Natural killer cell (primary cell): ENCODE measurements at regions not wholly inside any gene's neighbourhood (a gene's known extent, or its start where the extent isn't known, plus 50 kb on each side); places are given as distances from the start of the nearest gene placed in this dataset.
"Not testable (repeated sequence)": the region's sequence is repeated elsewhere in the genome, so short reads cannot be mapped to it uniquely, and the experiment has no call there.

Experiments used
- ATAC-seq, 3 donors: fragments of 150-1000 bp in 2 of 3; fragments of 200-7000 bp in 1 of 3; cut with Tn5 transposase; 1 replicate in 1 of 3; 2 replicates in 2 of 3; pipeline ENCODE4 v1.10.0; 2021; ENCODE audit warnings: mild to moderate bottlenecking in 2 of 3, moderate library complexity in 2 of 3
- DNase-seq, 2 donors: peaks; one replicate each; pipeline versions ENCODE4 v3.0.0 to v3.0.0-alpha.2; 2013 to 2021; ENCODE audit warnings: mixed read lengths in 1 of 2
- H3K27ac ChIP-seq: one replicate; pipeline ENCODE4 v1.5.1; 2013; ENCODE audit warnings: mild to moderate bottlenecking, low read length
- H3K27me3 ChIP-seq: one replicate; pipeline ENCODE4 v1.6.1; 2013; ENCODE audit warnings: low read length; ENCODE audit not compliant: control insufficient read depth, insufficient read depth
- H3K36me3 ChIP-seq: one replicate; pipeline ENCODE4 v1.6.1; 2013; ENCODE audit warnings: low read length; ENCODE audit not compliant: control insufficient read depth, insufficient read depth
- H3K4me1 ChIP-seq: one replicate; pipeline ENCODE4 v1.6.1; 2013; ENCODE audit warnings: low read length; ENCODE audit not compliant: control insufficient read depth, insufficient read depth
- H3K4me3 ChIP-seq: one replicate; pipeline ENCODE4 v1.5.1; 2013; ENCODE audit warnings: low read length
- H3K9me3 ChIP-seq: one replicate; pipeline ENCODE4 v1.6.1; 2013; ENCODE audit warnings: low read length; ENCODE audit not compliant: control insufficient read depth, insufficient read depth
- H3K27ac Mint-ChIP-seq, 2 donors: one replicate each; pipeline ENCODE4 v1.8.0; 2022; ENCODE audit warnings: mild to moderate bottlenecking in 2 of 2, mixed read lengths in 2 of 2, moderate library complexity in 1 of 2
- H3K27me3 Mint-ChIP-seq, 2 donors: one replicate each; pipeline ENCODE4 v1.8.0; 2022; ENCODE audit warnings: low read depth in 2 of 2, mixed read lengths in 2 of 2
- H3K36me3 Mint-ChIP-seq: one replicate; pipeline ENCODE4 v1.8.0; 2022; ENCODE audit warnings: mixed read lengths
- H3K4me1 Mint-ChIP-seq, 2 donors: one replicate each; pipeline ENCODE4 v1.8.0; 2022; ENCODE audit warnings: mixed read lengths in 2 of 2
- H3K4me3 Mint-ChIP-seq: one replicate; pipeline ENCODE4 v1.8.0; 2022; ENCODE audit warnings: mild to moderate bottlenecking, moderate library complexity, mixed read lengths
- H3K9me3 Mint-ChIP-seq, 2 donors: one replicate each; pipeline ENCODE4 v1.8.0; 2022; ENCODE audit warnings: mixed read lengths in 2 of 2
- WGBS: methylation state at CpG from one replicate; pipeline ENCODE4 v1.1.7; 2013; ENCODE audit warnings: missing lambda C conversion rate; ENCODE audit not compliant: insufficient coverage; 5-methylcytosine and 5-hydroxymethylcytosine counted together
- intact Hi-C: fragments of 100-400 bp; cut with micrococcal nuclease; formaldehyde crosslinking; loops from one replicate; pipeline ENCODE4 v1.14.2; 2022
- TF ChIP-seq, protein P1 (sequence below): fragments of 200-600 bp; IDR thresholded peaks from one replicate; pipeline ENCODE4 v1.8.0; 2022; ENCODE audit warnings: antibody characterized with exemption

DNA sequence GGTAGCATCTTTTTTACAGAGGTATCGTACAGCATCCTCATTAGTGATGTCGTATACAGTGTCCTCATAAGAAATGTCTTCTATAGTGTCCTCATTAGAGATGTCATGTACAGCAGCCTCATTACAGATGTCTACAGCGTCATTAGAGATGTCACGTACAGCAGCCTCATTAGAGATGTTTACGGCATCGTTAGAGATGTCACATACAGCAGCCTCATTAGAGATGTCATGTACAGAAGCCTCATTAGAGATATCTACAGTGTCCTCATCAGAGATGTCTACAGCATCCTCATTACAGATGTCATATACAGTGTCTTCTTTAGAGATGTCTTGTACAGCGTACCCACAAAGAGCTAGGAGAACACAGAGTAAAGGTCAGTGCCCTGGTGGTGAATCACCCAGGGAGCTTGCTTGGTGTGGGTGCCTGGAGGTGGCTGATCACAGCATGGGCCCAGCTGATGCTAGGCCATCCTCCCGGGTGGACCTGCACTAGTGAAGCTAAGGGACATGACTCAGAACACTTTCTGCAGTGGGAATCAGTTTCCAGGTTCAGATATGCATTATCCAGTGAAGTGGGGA lies 109.2 kb downstream of the IGLL1 start:
- H3K4me3 Mint-ChIP-seq: no peak overlapping the region
- WGBS: 93% methylated on average over 8 of the region's 8 CpGs
- H3K9me3 ChIP-seq: no peaks in the 10 kb centered on the region
- H3K27ac Mint-ChIP-seq: no peak overlapping the region
- no peaks in the 10 kb centered on the region for H3K27me3 ChIP-seq
- no peak overlapping the region for H3K27ac ChIP-seq
- intact Hi-C loops: no loop called here
- DNase-seq: no peak
- H3K4me1 Mint-ChIP-seq: no peaks in the 10 kb centered on the region
- TF ChIP-seq, protein P1, sequence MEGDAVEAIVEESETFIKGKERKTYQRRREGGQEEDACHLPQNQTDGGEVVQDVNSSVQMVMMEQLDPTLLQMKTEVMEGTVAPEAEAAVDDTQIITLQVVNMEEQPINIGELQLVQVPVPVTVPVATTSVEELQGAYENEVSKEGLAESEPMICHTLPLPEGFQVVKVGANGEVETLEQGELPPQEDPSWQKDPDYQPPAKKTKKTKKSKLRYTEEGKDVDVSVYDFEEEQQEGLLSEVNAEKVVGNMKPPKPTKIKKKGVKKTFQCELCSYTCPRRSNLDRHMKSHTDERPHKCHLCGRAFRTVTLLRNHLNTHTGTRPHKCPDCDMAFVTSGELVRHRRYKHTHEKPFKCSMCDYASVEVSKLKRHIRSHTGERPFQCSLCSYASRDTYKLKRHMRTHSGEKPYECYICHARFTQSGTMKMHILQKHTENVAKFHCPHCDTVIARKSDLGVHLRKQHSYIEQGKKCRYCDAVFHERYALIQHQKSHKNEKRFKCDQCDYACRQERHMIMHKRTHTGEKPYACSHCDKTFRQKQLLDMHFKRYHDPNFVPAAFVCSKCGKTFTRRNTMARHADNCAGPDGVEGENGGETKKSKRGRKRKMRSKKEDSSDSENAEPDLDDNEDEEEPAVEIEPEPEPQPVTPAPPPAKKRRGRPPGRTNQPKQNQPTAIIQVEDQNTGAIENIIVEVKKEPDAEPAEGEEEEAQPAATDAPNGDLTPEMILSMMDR: no peak
- H3K36me3 Mint-ChIP-seq: no peaks in the 10 kb centered on the region
- H3K27me3 Mint-ChIP-seq: peaks cover 0 to 7% of the 10 kb centered on the region in 2 donors
- H3K4me1 ChIP-seq: no peaks in the 10 kb centered on the region
- no peak overlapping the region for H3K4me3 ChIP-seq
- H3K9me3 Mint-ChIP-seq: no peaks in the 10 kb centered on the region
- ATAC-seq: no peak
- no peaks in the 10 kb centered on the region for H3K36me3 ChIP-seq

DNA sequence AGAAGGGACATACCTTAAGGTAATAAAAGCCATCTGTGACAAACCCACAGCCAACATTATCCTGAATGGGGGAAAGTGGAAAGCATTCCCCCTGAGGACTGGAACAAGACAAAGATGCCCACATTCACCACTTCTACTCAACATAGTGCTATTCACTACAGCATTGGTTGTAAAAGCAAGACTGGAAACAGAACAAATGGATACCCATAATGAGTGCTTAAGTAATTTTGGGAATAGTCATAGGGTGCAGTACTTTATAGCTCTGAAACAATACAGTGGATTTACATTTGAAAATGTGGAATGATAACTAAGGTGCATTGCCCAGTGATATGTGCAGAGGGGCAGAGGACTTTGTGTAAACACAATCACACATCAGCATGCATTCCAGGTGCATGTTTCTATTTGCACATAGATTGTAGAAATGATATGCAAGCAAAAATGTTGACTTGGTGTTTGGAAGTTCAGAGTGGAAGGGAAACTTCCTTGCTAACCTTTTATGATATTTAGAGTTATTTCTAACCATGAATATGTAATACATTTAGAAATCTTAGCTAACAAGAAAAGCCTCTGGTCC lies 112.3 kb downstream of the IGLL1 start:
- TF ChIP-seq, protein P1: no peak
- Histone ChIP-seq H3K4me3 (no peak overlapping the region), H3K4me1 (no peaks in the 10 kb centered on the region), H3K27ac (no peak overlapping the region), H3K36me3 (no peaks in the 10 kb centered on the region), H3K9me3 (no peaks in the 10 kb centered on the region), H3K27me3 (no peaks in the 10 kb centered on the region)
- no peak overlapping the region for H3K27ac Mint-ChIP-seq
- no peaks in the 10 kb centered on the region for H3K36me3 Mint-ChIP-seq
- no peaks in the 10 kb centered on the region for H3K4me1 Mint-ChIP-seq
- DNase-seq: no peak
- intact Hi-C loops: no loop called here
- no peak for ATAC-seq
- H3K9me3 Mint-ChIP-seq: no peaks in the 10 kb centered on the region
- H3K27me3 Mint-ChIP-seq: peaks cover 4 to 26% of the 10 kb centered on the region in 2 donors
- H3K4me3 Mint-ChIP-seq: no peak overlapping the region

DNA sequence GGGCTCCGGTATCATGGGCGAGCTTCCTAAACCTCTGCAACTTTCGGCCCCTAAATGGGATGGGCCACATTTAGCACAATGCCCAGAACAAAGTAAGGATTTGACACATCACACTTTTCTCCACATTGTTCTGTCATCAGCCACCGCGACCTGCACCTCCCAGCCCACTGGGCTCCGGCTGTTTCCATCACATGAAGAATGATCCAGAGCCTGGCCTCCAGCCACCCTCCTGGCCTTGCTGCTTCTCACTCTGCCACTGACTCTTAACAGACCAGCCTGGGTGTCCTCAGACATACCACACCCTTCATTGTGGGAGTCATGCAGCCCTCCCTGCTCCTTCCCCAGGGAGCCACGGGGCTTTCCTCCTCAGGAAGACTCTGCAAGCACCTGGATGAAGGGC lies 113.7 kb downstream of the IGLL1 start:
- Histone ChIP-seq H3K9me3 (no peaks in the 10 kb centered on the region), H3K27ac (no peak overlapping the region), H3K36me3 (no peaks in the 10 kb centered on the region), H3K4me3 (no peak overlapping the region), H3K27me3 (no peaks in the 10 kb centered on the region), H3K4me1 (no peaks in the 10 kb centered on the region)
- no peaks in the 10 kb centered on the region for H3K9me3 Mint-ChIP-seq
- 92% methylated on average over 7 of the region's 7 CpGs for WGBS
- no peaks in the 10 kb centered on the region for H3K4me1 Mint-ChIP-seq
- intact Hi-C loops: no loop called here
- DNase-seq (no peak), ATAC-seq (no peak)
- TF ChIP-seq, protein P1: no peak
- no peak overlapping the region for H3K4me3 Mint-ChIP-seq
- peaks cover 4 to 40% of the 10 kb centered on the region in 2 donors for H3K27me3 Mint-ChIP-seq
- H3K36me3 Mint-ChIP-seq: no peaks in the 10 kb centered on the region
- H3K27ac Mint-ChIP-seq: no peak overlapping the region

DNA sequence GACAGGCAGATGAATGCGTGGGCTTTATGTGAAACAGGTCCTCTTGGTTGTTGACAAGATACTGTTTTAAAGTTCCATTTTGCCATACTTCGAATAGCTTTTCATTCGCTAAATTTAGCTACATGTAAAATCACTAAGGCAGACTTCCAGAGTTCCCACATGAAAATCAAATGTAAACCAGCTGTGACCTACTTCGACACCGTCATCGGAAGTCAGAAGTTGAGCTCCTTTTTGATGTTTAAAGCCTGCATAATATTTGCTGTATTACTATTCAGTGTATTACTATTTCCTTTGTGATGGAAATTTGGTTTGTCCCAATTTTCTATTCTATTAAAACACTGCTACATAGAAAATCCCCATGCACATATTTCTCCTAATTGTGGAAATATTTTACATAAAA lies 115.3 kb downstream of the IGLL1 start:
- H3K27me3 ChIP-seq, intact Hi-C loops, H3K36me3 Mint-ChIP-seq, H3K4me3 ChIP-seq, ATAC-seq, H3K4me1 ChIP-seq, H3K36me3 ChIP-seq, H3K4me3 Mint-ChIP-seq, H3K27ac ChIP-seq, H3K9me3 ChIP-seq, H3K4me1 Mint-ChIP-seq, H3K27ac Mint-ChIP-seq, DNase-seq, H3K9me3 Mint-ChIP-seq: not testable (repeated sequence)
- peaks cover 4 to 41% of the 10 kb centered on the region in 2 donors for H3K27me3 Mint-ChIP-seq
- 86% methylated on average over 5 of the region's 6 CpGs for WGBS

DNA sequence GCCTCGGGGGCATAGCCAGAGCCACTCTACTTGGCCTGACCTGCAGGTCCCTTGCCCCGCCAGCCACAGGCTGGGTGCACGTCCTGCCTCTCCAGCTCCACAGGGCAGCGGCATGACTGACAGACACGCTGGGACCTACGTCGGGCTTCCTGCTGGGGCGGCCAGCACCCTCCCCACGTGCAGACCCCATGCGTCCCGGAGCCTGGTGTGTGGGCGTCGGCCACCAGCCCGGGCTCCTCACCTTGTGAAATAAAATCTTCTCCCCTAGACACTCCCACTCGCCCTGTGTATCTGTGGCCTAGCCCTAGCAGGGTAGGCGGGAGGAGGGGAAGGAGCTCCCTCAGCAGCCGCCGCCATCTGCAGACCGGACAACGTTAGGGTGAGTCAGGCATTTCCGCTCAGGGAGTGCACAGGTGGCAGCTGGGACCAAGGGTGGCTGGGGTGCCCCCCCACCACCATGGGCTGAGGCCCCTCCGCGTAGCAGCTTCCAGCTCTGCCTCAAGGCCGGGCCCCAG lies 119.5 kb downstream of the IGLL1 start:
- H3K27me3 ChIP-seq, intact Hi-C loops, H3K36me3 ChIP-seq, H3K4me3 Mint-ChIP-seq, H3K9me3 Mint-ChIP-seq, H3K36me3 Mint-ChIP-seq, H3K9me3 ChIP-seq, DNase-seq, H3K4me3 ChIP-seq, H3K27ac ChIP-seq, H3K27ac Mint-ChIP-seq: not testable (repeated sequence)
- H3K27me3 Mint-ChIP-seq: peaks cover 15 to 50% of the 10 kb centered on the region in 2 donors
- H3K4me1 Mint-ChIP-seq: peaks cover 15% of the 10 kb centered on the region in 2 donors
- peaks cover 17% of the 10 kb centered on the region for H3K4me1 ChIP-seq
- ATAC-seq: peak in 2 of 3 donors; percentile 64 to 77
- 19% methylated on average over 22 of the region's 24 CpGs for WGBS
